GM04504 (cell line): ENCODE measurements at regions not wholly inside any gene's neighbourhood (a gene's known extent, or its start where the extent isn't known, plus 50 kb on each side); places are given as distances from the start of the nearest gene placed in this dataset.

Experiments used
- DNase-seq: peaks from one replicate; pipeline ENCODE4 v3.0.0-alpha.2; 2012; ENCODE audit warnings: low read depth

DNA sequence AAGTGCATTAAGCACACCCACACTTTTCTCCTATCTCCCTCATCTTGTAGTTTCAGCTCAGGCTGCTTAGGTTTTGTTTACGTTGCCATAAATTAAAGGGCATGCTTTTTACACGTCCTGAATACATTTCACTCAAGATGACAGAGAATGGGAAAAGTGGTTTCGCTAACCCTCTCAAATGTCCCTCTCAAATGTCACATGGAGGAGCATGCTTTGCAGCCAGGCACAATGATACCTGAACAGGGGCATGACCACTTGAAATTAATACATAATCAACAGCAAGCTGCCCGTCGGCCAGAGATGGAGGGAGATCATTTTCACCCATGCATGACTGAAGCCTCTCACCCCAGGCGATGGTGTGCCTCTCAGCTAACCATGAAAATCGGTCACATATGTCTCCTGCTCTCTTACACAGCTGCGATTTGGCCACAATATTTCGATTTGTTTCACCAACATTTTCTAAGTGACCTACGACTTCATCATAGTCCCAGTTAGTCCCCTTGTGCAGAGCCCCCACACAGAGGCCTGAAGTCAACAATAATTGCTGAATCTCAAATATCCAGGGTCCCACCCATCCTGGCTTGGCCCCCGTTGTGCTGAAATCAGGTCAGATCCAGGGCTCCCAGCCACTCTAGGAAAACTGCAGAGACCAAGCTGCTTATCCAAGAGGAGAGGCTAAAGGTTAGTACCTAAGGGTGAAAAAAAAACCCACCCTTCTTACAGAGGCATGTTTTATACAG is 373.9 kb upstream of the NFE2L3 start:
- DNase-seq: no peak

- DNase-seq: no peak
Measured at GRCh38 chr7:25779002-25779546, 372.9 kb upstream of the NFE2L3 start.

GRCh38 chr7:25780904-25781303 is 371.1 kb upstream of the NFE2L3 start:
- no peak for DNase-seq

DNA sequence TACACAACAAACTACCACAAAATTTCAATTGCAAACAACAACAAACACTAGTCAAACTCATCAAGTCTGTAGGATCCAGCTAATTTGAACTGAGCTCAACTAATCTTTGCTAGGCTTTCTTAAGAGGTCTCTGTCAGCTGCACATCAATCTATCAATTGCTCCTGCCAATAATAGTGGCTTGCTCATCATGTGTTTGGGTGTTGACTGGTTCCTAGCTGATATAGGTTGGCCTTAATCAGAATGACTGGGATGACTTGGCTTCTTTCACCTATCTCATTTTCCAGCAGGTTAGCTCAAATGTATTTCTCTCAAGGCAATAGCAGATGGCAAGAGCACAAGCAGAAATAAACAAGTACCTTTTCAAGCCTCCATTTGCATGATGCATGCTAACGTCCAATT is 370.3 kb upstream of the NFE2L3 start:
- DNase-seq: no peak

- DNase-seq: no peak
Measured at GRCh38 chr7:25786936-25787335, 365.1 kb upstream of the NFE2L3 start.

GRCh38 chr7:25787336-25787735 is 364.7 kb upstream of the NFE2L3 start:
- DNase-seq: no peak

DNA sequence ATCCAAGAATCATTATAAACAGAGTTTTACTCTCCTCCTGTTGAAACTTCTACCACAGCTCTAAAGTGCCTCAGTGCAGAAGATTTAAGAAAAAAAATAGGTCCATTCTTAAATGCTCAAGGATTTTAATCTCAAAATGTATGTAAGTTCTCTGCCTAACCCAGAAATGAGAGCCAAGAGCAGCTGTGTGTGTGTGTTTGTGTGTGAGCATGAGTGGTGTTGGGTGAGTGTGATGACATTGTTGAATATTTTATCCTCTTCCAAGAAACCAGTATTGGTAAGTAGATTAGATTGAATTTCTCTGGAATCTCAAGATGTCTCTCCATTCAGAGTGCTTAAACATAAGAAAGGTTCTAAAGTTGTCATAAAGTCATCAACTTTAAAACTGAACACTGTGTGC is 363.6 kb upstream of the NFE2L3 start:
- no peak for DNase-seq

DNA sequence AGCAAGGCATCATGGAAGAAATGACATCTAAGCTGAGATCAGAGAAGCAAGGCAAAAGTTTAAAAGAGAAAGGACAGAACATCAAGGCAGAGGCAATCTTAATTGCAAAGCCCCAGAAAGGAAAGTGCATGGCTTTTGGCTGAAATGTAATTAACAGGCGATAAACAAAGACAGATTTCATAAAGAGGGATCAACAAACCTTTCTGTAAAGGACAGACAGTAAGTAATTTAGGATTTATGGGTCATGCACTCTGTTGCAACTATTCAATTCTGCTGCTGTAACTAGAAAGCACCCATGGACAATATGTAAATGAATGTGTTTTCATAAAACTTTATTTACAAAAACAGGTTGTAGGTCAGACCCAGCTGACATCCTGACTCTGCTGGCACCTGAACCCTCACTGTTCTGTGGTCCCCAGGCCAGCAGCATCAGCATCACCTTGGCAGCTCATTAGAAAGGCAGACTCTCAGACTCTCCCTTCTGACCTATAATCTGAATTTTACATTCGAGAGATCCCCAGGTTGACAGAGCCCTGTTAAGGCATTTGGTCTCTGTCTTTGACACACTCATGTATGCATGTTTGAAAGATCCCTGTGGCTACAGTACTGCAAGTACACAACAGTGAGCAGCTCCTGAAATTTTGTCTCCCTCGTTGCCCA is 362.9 kb upstream of the NFE2L3 start:
- DNase-seq: no peak

- no peak for DNase-seq
Measured at GRCh38 chr7:25789701-25790640, 362.0 kb upstream of the NFE2L3 start.

DNA sequence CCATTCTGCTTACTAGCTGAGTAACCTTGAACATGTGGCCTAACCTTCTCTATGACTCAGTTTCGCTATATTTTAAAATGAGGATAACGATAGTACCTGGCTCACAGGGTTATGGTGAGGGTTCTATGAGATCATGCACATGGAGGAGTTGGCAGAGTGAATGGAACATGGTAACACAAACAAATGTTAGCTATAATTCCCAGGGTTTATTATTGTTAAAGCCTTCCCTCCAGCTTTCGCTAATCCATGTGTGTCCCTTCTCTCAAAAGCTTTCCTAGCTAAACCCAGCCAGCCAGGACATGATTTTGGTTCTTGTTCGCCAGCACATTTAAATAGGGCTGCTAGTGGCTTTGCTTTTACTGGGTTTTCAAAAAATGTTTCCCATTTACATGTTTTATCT is 361.0 kb upstream of the NFE2L3 start:
- no peak for DNase-seq

- DNase-seq: no peak
Measured at GRCh38 chr7:25792586-25792985, 359.4 kb upstream of the NFE2L3 start.

DNA sequence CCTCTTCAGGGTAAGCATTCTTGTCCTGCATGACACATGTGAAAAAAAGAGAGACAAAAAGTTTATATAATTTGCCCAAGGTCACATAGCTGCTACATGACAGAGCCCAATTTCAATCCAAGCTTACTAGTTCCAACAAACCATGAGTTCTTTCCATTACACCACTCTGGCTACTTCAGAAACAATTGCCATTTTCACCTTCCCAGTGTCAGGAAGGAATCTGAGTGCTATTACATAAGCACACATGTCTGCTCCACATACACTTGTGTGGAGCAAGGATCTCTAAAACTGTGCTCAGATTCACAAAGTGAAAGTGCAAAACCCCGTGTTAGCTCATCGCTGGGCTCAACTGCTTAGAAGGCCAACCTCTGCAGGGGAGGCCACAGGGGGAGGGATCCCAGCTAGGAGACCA is 356.2 kb upstream of the NFE2L3 start:
- no peak for DNase-seq

DNA sequence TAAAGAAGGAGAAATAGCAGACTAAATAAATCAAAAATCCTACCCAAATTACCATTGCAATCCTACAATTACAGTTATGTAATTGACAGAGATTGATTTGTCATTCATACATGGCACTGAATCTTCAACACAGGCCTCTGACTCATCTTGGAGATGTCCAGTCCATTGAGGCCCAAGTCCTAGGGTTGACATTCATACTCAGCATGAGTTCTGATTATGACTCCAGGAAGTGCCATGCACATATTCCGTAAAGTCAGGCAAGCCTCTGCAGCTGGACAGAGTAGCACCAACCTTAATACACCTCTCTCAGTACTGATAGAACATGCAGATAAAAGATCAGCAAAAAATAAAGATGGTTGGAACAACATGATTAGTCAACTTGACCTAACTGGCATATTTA is 353.7 kb upstream of the NFE2L3 start:
- DNase-seq: no peak

- no peak for DNase-seq
Measured at GRCh38 chr7:25801214-25801613, 350.8 kb upstream of the NFE2L3 start.

DNA sequence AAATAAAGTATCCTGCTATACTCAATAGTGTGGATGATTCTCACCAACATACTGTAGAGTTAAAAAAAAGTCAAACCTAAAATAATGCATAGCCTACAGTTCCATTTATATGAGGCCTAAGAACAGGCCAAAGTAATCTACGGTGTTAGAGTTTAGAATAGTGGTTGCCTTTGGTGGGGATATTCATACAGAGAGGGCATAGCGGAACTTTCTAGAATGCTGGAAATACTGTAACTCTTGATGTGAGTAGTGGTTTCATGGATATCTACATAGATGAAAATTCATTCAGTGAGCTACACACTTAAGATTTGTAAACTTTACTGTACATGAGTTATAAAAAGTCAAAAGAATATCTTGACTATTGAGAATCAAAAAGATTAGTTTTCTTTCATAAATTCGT is 349.9 kb upstream of the NFE2L3 start:
- DNase-seq: no peak

DNA sequence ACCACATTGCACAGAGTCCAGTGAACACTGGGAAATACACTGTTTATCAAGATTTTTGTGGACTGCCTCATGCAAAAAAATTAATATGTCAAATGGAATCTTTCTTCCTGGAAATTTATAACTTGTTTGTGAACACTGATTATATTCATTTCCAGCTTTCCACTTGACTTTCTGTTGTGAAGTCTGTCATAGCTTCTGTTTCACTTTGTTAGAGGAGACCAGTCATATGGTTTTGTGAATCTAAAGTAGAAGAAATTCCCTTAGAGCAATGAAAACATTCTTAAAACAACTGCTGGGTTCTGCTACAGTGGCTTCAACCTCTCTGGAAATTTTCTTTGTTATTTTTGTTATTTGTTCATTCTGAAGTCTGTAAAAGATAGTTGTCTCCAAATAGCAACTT is 349.5 kb upstream of the NFE2L3 start:
- no peak for DNase-seq

DNA sequence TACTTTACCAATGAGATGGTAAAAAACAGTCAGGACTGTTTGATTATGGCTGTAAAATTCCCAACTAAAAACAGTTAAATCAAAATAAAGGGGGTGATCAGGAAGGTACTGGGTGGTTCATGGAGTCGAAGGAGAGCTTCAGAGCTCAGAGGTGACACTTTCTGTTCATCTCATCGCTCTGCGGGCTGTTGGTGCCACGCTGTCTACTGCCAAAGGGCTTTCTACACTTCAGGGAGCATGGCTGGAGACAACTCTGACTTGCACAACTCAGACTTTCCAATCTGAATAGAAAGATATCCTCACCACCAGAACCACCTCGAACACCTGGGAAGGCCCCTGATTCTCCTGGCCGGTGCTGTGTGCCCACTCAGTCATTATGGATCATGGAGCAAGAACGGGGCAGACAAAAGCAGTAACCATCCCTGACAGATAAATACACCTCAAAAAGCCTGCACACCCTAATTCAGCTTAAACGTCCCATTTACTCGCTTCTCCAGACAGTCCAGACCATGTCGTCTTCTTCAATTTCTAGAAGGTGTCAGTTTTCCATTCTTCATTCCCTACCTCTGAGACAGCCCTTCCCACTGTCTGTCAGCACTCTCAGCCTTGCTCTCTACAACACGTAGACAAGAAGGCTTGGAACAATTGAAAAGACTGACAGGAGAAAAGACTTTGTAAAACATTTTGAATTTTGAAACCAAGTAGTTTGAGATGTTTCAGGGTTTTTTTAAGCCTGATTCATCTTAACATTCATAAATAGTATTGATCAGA is 348.7 kb upstream of the NFE2L3 start:
- DNase-seq: no peak

DNA sequence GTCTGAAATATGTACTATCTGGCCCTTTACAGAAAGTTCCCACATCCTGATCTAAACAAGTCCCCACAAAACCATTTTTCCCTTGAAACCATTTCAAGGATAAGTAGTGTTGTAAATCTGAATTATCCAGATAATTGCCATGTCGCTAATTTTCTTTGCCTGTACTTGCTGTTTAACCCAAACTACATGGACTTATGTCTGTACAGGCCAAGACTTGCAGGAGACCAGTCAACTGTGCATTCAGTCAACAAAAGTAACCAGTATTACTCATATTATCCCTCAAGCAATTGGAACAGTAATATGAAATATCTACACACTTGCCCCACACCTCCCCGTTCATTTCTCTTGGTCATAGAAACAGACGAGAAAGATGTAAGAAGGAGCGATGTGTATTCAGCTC is 347.8 kb upstream of the NFE2L3 start:
- DNase-seq: no peak

DNA sequence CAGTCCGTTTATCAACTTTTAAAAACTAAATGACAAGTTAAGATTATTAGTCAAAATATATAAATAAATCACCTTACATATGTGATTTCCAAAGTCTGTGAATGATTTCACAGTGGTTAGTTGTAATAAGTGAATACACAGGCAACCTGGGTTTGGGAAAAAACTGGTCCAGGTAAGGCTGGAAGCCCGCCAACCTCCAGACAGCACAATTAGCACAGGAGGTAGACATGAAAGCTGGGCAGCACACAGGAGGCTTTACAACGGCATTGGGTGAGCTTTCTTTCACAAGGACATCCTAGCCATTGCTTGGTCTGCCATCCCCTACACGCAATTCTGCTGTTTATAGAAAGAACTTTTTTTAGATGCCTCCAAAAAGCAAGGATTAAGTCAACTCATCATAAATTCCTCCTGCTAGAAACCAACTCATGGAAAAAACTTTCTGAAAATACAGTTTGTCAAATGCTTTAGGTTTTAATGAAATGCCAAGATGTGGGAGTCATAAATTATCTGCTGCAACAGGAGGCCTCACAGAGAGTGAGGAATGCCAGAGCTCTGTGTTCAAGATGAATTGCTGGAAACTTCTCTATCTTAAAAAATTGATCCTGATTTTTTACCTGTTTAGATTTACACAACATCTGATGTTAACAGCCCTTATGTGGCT is 346.8 kb upstream of the NFE2L3 start:
- no peak for DNase-seq

DNA sequence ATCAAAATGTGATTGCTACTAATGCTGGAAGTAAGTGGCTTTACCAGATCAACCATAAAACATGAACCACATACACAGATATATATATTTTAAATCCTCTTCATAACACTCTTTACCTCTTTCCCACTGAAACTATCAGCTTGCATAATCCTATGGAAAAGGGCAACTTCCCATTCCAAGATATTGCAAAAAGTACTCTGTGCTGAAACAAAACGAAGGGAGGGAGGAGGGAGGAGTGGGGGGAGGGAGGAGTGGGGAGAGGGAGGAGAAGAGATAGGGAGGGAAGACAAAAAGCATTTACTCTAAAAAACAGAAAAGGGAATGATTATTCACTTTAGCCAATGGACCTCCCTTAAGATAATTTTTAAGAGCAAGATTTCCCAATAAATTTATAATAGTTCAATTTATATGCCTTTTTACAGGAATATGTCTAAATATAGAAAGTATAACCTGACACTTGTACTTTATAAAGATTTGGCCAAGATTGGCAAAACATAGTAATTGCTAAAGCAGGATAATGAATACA is 344.8 kb upstream of the NFE2L3 start:
- no peak for DNase-seq

- DNase-seq: no peak
Measured at GRCh38 chr7:25809441-25809840, 342.6 kb upstream of the NFE2L3 start.
